IMR-90 (cell line): ENCODE measurements at regions not wholly inside any gene's neighbourhood (a gene's known extent, or its start where the extent isn't known, plus 50 kb on each side); places are given as distances from the start of the nearest gene placed in this dataset.

ENCODE experiments used
- ATAC-seq: fragments of 200-7000 bp; cut with Tn5 transposase; 2 replicates; pipeline ENCODE4 v1.9.1; 2020; ENCODE audit warnings: low read depth, mild to moderate bottlenecking, moderate library complexity
- BruUV-seq: library from RNA; stranded (reverse); fragments of 400-500 nt; replicated peaks from 2 replicates; lab custom pipeline; 2021; lab: Mats Ljungman, UMichigan
- CTCF ChIA-PET: fragments of 300-600 bp; formaldehyde crosslinking; extraction: SDS; loops from one replicate; lab custom pipeline; 2021; ENCODE audit warnings: antibody characterized with exemption; lab: Yijun Ruan, JAX
- POLR2A ChIA-PET: fragments of 300-600 bp; sonication (Branson Sonifier 250); formaldehyde crosslinking; loops from one replicate; lab custom pipeline; 2022; ENCODE audit warnings: antibody characterized with exemption; ENCODE audit not compliant: unreplicated experiment; lab: Charles Lee
- DNase-seq: peaks from one replicate; pipeline ENCODE4 v3.0.0; 2013
- H2AFZ ChIP-seq: replicated peaks from 2 replicates; pipeline ENCODE3; 2013; ENCODE audit warnings: low read length, mild to moderate bottlenecking; ENCODE audit not compliant: poor library complexity
- H2AK5ac ChIP-seq: 2 replicates; pipeline ENCODE4 v1.6.1; 2013; ENCODE audit warnings: low read depth, low read length, inconsistent platforms
- H2AK9ac ChIP-seq: replicated peaks from 2 replicates; pipeline ENCODE3; 2013; ENCODE audit warnings: mild to moderate bottlenecking, low read depth, low read length, moderate library complexity; ENCODE audit not compliant: poor library complexity
- H2BK120ac ChIP-seq: 2 replicates; pipeline ENCODE4 v1.6.1; 2013; ENCODE audit warnings: low read depth, low read length, inconsistent platforms
- H2BK15ac ChIP-seq: 3 replicates; pipeline ENCODE4 v1.6.1; 2013; ENCODE audit warnings: low read depth, low read length, inconsistent platforms
- H2BK20ac ChIP-seq: 2 replicates; pipeline ENCODE4 v1.6.1; 2013; ENCODE audit warnings: low read depth, mild to moderate bottlenecking, inconsistent platforms, low read length, moderate library complexity
- H2BK5ac ChIP-seq: 2 replicates; pipeline ENCODE4 v1.6.1; 2013; ENCODE audit warnings: mild to moderate bottlenecking, low read depth, low read length, inconsistent platforms; ENCODE audit not compliant: poor library complexity, severe bottlenecking
- H3K14ac ChIP-seq: replicated peaks from 2 replicates; pipeline ENCODE4 v1.6.1; 2013; ENCODE audit warnings: low read depth, low read length, inconsistent platforms
- H3K18ac ChIP-seq: 2 replicates; pipeline ENCODE4 v1.6.1; 2013; ENCODE audit warnings: low read depth, low read length, control low read depth
- H3K23ac ChIP-seq: 2 replicates; pipeline ENCODE4 v1.6.1; 2013; ENCODE audit warnings: low read depth, low read length, inconsistent platforms
- H3K27ac ChIP-seq: 2 replicates; pipeline ENCODE4 v1.5.1; 2013; ENCODE audit warnings: mild to moderate bottlenecking, control low read depth, low read length; ENCODE audit not compliant: insufficient read depth
- H3K27me3 ChIP-seq: 2 replicates; pipeline ENCODE4 v1.6.1; 2013; ENCODE audit warnings: low read length; ENCODE audit not compliant: control insufficient read depth, insufficient read depth
- H3K36me3 ChIP-seq: 2 replicates; pipeline ENCODE4 v1.6.1; 2013; ENCODE audit warnings: low read length, mixed read lengths; ENCODE audit not compliant: control insufficient read depth, insufficient read depth
- H3K4ac ChIP-seq: 2 replicates; pipeline ENCODE4 v1.6.1; 2013; ENCODE audit warnings: low read depth, low read length, inconsistent platforms
- H3K4me1 ChIP-seq: 2 replicates; pipeline ENCODE4 v1.6.1; 2013; ENCODE audit warnings: low read length, mixed read lengths; ENCODE audit not compliant: control insufficient read depth, insufficient read depth
- H3K4me2 ChIP-seq: 2 replicates; pipeline ENCODE4 v1.6.1; 2013; ENCODE audit warnings: low read depth, mild to moderate bottlenecking, control low read depth, low read length, moderate library complexity
- H3K4me3 ChIP-seq: 2 replicates; pipeline ENCODE4 v1.5.1; 2013; ENCODE audit warnings: low read depth, mild to moderate bottlenecking, control low read depth, low read length, moderate library complexity; ENCODE audit not compliant: insufficient read depth
- H3K56ac ChIP-seq: 2 replicates; pipeline ENCODE4 v1.6.1; 2013; ENCODE audit warnings: low read length, inconsistent platforms; ENCODE audit not compliant: insufficient read depth; ENCODE audit errors: extremely low read depth
- H3K79me1 ChIP-seq, 2 experiments: 2 replicates each; pipeline ENCODE4 v1.6.1; 2013; ENCODE audit warnings: low read length in 2 of 2, inconsistent platforms in 1 of 2, low read depth in 1 of 2
- H3K9ac ChIP-seq: 2 replicates; pipeline ENCODE4 v1.6.1; 2013; ENCODE audit warnings: low read depth, low read length, control low read depth
- H3K9me1 ChIP-seq: 2 replicates; pipeline ENCODE4 v1.6.1; 2013; ENCODE audit warnings: low read length, inconsistent platforms; ENCODE audit not compliant: insufficient read depth
- H3K9me3 ChIP-seq: 2 replicates; pipeline ENCODE4 v1.6.1; 2013; ENCODE audit warnings: low read length; ENCODE audit not compliant: control insufficient read depth, insufficient read depth
- H4K20me1 ChIP-seq: 2 replicates; pipeline ENCODE4 v1.6.1; 2013; ENCODE audit warnings: low read length, inconsistent platforms; ENCODE audit not compliant: insufficient read depth
- H4K5ac ChIP-seq: 2 replicates; pipeline ENCODE4 v1.6.1; 2013; ENCODE audit warnings: mild to moderate bottlenecking, low read depth, low read length, control low read depth
- H4K8ac ChIP-seq, 2 experiments: 2 replicates each; pipeline ENCODE4 v1.6.1; 2013; ENCODE audit warnings: low read depth in 2 of 2, low read length in 2 of 2, control low read depth in 1 of 2, inconsistent platforms in 1 of 2
- H4K91ac ChIP-seq: 2 replicates; pipeline ENCODE4 v1.6.1; 2013; ENCODE audit warnings: low read depth, low read length, inconsistent platforms; ENCODE audit not compliant: insufficient read depth
- BHLHE40 ChIP-seq: fragments of 150-350 bp; IDR thresholded peaks from 2 replicates; pipeline ENCODE4 v1.6.1; 2016; ENCODE audit warnings: mild to moderate bottlenecking, low read depth, low read length
- ELK1 ChIP-seq: fragments of 150-350 bp; IDR thresholded peaks from 2 replicates; pipeline ENCODE4 v1.6.1; 2016; ENCODE audit warnings: low read depth, mild to moderate bottlenecking, low read length, moderate library complexity, borderline replicate concordance
- FOS ChIP-seq: fragments of 150-350 bp; IDR thresholded peaks from 2 replicates; pipeline ENCODE4 v1.6.1; 2016; ENCODE audit warnings: low read depth, low read length
- NFE2L2 ChIP-seq: fragments of 150-350 bp; IDR thresholded peaks from 2 replicates; pipeline ENCODE4 v1.6.1; 2016; ENCODE audit warnings: low read depth, mild to moderate bottlenecking, low read length
- RCOR1 ChIP-seq: IDR thresholded peaks from 2 replicates; pipeline ENCODE4 v1.6.1; 2012; ENCODE audit warnings: mild to moderate bottlenecking, low read length, improper control_type of control experiment; ENCODE audit not compliant: insufficient replicate concordance
- SMC3 ChIP-seq: fragments of 150-350 bp; IDR thresholded peaks from 2 replicates; pipeline ENCODE4 v1.6.1; 2016; ENCODE audit warnings: low read depth, mild to moderate bottlenecking, antibody characterized with exemption, low read length, moderate library complexity
- WGBS, 2 experiments: methylation state at CpG; one replicate each; pipeline versions ENCODE4 v1.1.5 to v1.1.7; 2013; ENCODE audit warnings: missing lambda C conversion rate in 2 of 2; ENCODE audit not compliant: insufficient read length in 1 of 2; ENCODE audit errors: extremely low coverage in 2 of 2; 5-methylcytosine and 5-hydroxymethylcytosine counted together
- dilution Hi-C: fragments of 300-500 bp; cut with HindIII; formaldehyde crosslinking; loops from one replicate; pipeline ENCODE4 v1.14.3; 2018; ENCODE audit warnings: low sequenced_read_pairs; ENCODE audit not compliant: unreplicated experiment
- in situ Hi-C: fragments of 300-500 bp; cut with MboI; formaldehyde crosslinking; loops from 3 replicates; pipeline ENCODE4 v1.14.3; 2019; ENCODE audit warnings: low sequenced_read_pairs, inconsistent platforms, mixed read lengths
- intact Hi-C: fragments of 100-400 bp; cut with micrococcal nuclease; formaldehyde crosslinking; loops from 2 replicates; pipeline ENCODE4 v1.10.0; 2022

- no peak overlapping the region for H3K23ac ChIP-seq
- H3K27me3 ChIP-seq = no peaks in the 10 kb centered on the region
- no peaks in the 10 kb centered on the region for H4K20me1 ChIP-seq
- no peak overlapping the region for H4K5ac ChIP-seq
- BruUV-seq = no TSS peak
- H2AFZ ChIP-seq = no peak overlapping the region
- H3K14ac ChIP-seq = no peak overlapping the region
- H3K4me3 ChIP-seq = no peak overlapping the region
- CTCF ChIA-PET = no interaction called here
- no peak overlapping the region for H2AK5ac ChIP-seq
- H3K4me1 ChIP-seq = peaks cover 5% of the 10 kb centered on the region
- H3K79me1 ChIP-seq = no peaks in the 10 kb centered on the region
- H4K91ac ChIP-seq = no peak overlapping the region
- intact Hi-C loops = no loop called here
- no peak overlapping the region for H3K56ac ChIP-seq
- no CpG with 5 or more reads among the region's 3 CpGs for WGBS, 2 experiments
- peaks cover 2% of the 10 kb centered on the region; the same call in 1 of the 2 replicates for H3K9me1 ChIP-seq
- dilution Hi-C loops = no loop called here
- no peak overlapping the region for H3K18ac ChIP-seq
- ATAC-seq (no peak), DNase-seq (no peak)
- no peak overlapping the region for H3K4ac ChIP-seq
- H3K4me2 ChIP-seq = no peak overlapping the region
- no peak overlapping the region for H3K9ac ChIP-seq
- no peak overlapping the region for H2BK5ac ChIP-seq
- no peak overlapping the region for H2BK120ac ChIP-seq
- POLR2A ChIA-PET = no interaction called here
- no peaks in the 10 kb centered on the region for H3K36me3 ChIP-seq
- no peak for TF ChIP-seq BHLHE40
- TF ChIP-seq FOS = no peak
- TF ChIP-seq RCOR1 = no peak
- no peak for TF ChIP-seq ELK1
- no peak for TF ChIP-seq SMC3
- TF ChIP-seq NFE2L2 = no peak
- in situ Hi-C loops = no loop called here
- peaks cover 5% of the 10 kb centered on the region; the same call in 1 of the 2 replicates for H3K9me3 ChIP-seq
- H2BK15ac ChIP-seq = no peak overlapping the region
- H3K27ac ChIP-seq = no peak overlapping the region
- H4K8ac ChIP-seq = no peak overlapping the region
- no peak overlapping the region for H2AK9ac ChIP-seq
- no peak overlapping the region for H2BK20ac ChIP-seq
Observed at GRCh38 chr1:218755128-218755527, 410.0 kb downstream of the TGFB2 start.
